ENCODE measurements at regions not wholly inside any gene's neighbourhood (a gene's known extent, or its start where the extent isn't known, plus 50 kb on each side); places are given as distances from the start of the nearest gene placed in this dataset.
"Not testable (repeated sequence)": the region's sequence is repeated elsewhere in the genome, so short reads cannot be mapped to it uniquely, and the experiment has no call there.

GRCh38 chr3:162684260-162684659 is 1187.7 kb downstream of the OTOL1 start:
- DNase-seq, result no peak

GRCh38 chr3:162699291-162699690 is 1202.7 kb downstream of the OTOL1 start:
- no peak for DNase-seq

GRCh38 chr3:162701211-162701610 is 1204.6 kb downstream of the OTOL1 start:
- DNase-seq, result no peak

GRCh38 chr3:162702768-162703385 is 1206.3 kb downstream of the OTOL1 start:
- no peak for DNase-seq

GRCh38 chr3:162704238-162704637 is 1207.6 kb downstream of the OTOL1 start:
- no peak for DNase-seq

- no peak for DNase-seq
These were observed 1208.3 kb downstream of the OTOL1 start for GRCh38 chr3:162704799-162705385.

- not testable (repeated sequence) for DNase-seq
These were observed 1211.8 kb downstream of the OTOL1 start for GRCh38 chr3:162708394-162708793.

GRCh38 chr3:162708942-162709706 is 1212.5 kb downstream of the OTOL1 start:
- DNase-seq, result not testable (repeated sequence)

- no peak for DNase-seq
These were observed 1213.9 kb downstream of the OTOL1 start for GRCh38 chr3:162710332-162711112.

GRCh38 chr3:162717074-162717473 is 1220.5 kb downstream of the OTOL1 start:
- not testable (repeated sequence) for DNase-seq

- DNase-seq, result no peak
These were observed 1222.1 kb downstream of the OTOL1 start for GRCh38 chr3:162718697-162719096.

- DNase-seq, result no peak
These were observed 1223.2 kb downstream of the OTOL1 start for GRCh38 chr3:162719684-162720341.

- DNase-seq, result no peak
These were observed 1225.1 kb downstream of the OTOL1 start for GRCh38 chr3:162721736-162722135.

- no peak for DNase-seq
These were observed 1225.7 kb downstream of the OTOL1 start for GRCh38 chr3:162722337-162722736.

GRCh38 chr3:162722796-162723195 is 1226.2 kb downstream of the OTOL1 start:
- DNase-seq, result not testable (repeated sequence)

GRCh38 chr3:162729686-162730085 is 1233.1 kb downstream of the OTOL1 start:
- DNase-seq, result no peak

GRCh38 chr3:162731961-162732360 is 1235.4 kb downstream of the OTOL1 start:
- DNase-seq, result not testable (repeated sequence)

- DNase-seq, result no peak
These were observed 1242.2 kb downstream of the OTOL1 start for GRCh38 chr3:162738784-162739183.

GRCh38 chr3:162740941-162741596 is 1244.5 kb downstream of the OTOL1 start:
- DNase-seq, result no peak

- no peak for DNase-seq
These were observed 1245.6 kb downstream of the OTOL1 start for GRCh38 chr3:162742159-162742717.

GRCh38 chr3:162743091-162743490 is 1246.5 kb downstream of the OTOL1 start:
- DNase-seq, result no peak

GRCh38 chr3:162760789-162761188 is 1264.2 kb downstream of the OTOL1 start:
- no peak for DNase-seq
